ENCODE measurements at regions not wholly inside any gene's neighbourhood (a gene's known extent, or its start where the extent isn't known, plus 50 kb on each side); places are given as distances from the start of the nearest gene placed in this dataset.
"Not testable (repeated sequence)": the region's sequence is repeated elsewhere in the genome, so short reads cannot be mapped to it uniquely, and the experiment has no call there.

GRCh38 chr9:88596376-88596775 is 61.4 kb downstream of the NXNL2 start:
- DNase-seq (ENCODE audit: low read depth in 4 of 4, low spot score in 2 of 4): no peak

- no peak for DNase-seq (ENCODE audit: low read depth in 4 of 4, low spot score in 2 of 4)
These were observed 70.0 kb downstream of the NXNL2 start for GRCh38 chr9:88604836-88605511.

- peak in 2 of 4 donors; percentile 41 to 56 for DNase-seq (ENCODE audit: low read depth in 4 of 4, low spot score in 2 of 4)
These were observed 70.8 kb downstream of the NXNL2 start for GRCh38 chr9:88605512-88606362.

- DNase-seq (ENCODE audit: low read depth in 4 of 4, low spot score in 2 of 4): no peak
These were observed 79.4 kb downstream of the NXNL2 start for GRCh38 chr9:88614359-88614758.

- no peak for DNase-seq (ENCODE audit: low read depth in 4 of 4, low spot score in 2 of 4)
These were observed 88.7 kb downstream of the NXNL2 start for GRCh38 chr9:88623698-88624097.

GRCh38 chr9:88628114-88628513 is 93.1 kb downstream of the NXNL2 start:
- no peak for DNase-seq (ENCODE audit: low read depth in 4 of 4, low spot score in 2 of 4)

GRCh38 chr9:88628811-88629210 is 93.8 kb downstream of the NXNL2 start:
- no peak for DNase-seq (ENCODE audit: low read depth in 4 of 4, low spot score in 2 of 4)

- not testable (repeated sequence) for DNase-seq (ENCODE audit: low read depth in 4 of 4, low spot score in 2 of 4)
These were observed 95.6 kb downstream of the NXNL2 start for GRCh38 chr9:88630574-88630973.

GRCh38 chr9:88635151-88635550 is 100.2 kb downstream of the NXNL2 start:
- DNase-seq (ENCODE audit: low read depth in 4 of 4, low spot score in 2 of 4): no peak

- no peak for DNase-seq (ENCODE audit: low read depth in 4 of 4, low spot score in 2 of 4)
These were observed 106.7 kb downstream of the NXNL2 start for GRCh38 chr9:88641456-88642240.

GRCh38 chr9:88642336-88642735 is 107.4 kb downstream of the NXNL2 start:
- no peak for DNase-seq (ENCODE audit: low read depth in 4 of 4, low spot score in 2 of 4)

GRCh38 chr9:88643931-88644330 is 109.0 kb downstream of the NXNL2 start:
- DNase-seq (ENCODE audit: low read depth in 4 of 4, low spot score in 2 of 4): no peak

- DNase-seq (ENCODE audit: low read depth in 4 of 4, low spot score in 2 of 4): no peak
These were observed 110.3 kb downstream of the NXNL2 start for GRCh38 chr9:88645172-88645878.

- no peak for DNase-seq (ENCODE audit: low read depth in 4 of 4, low spot score in 2 of 4)
These were observed 110.9 kb downstream of the NXNL2 start for GRCh38 chr9:88645879-88646199.

- DNase-seq (ENCODE audit: low read depth in 4 of 4, low spot score in 2 of 4): no peak
These were observed 111.7 kb downstream of the NXNL2 start for GRCh38 chr9:88646539-88647300.

GRCh38 chr9:88651682-88652633 is 117.0 kb downstream of the NXNL2 start:
- no peak for DNase-seq (ENCODE audit: low read depth in 4 of 4, low spot score in 2 of 4)

GRCh38 chr9:88652876-88653275 is 117.9 kb downstream of the NXNL2 start:
- DNase-seq (ENCODE audit: low read depth in 4 of 4, low spot score in 2 of 4): no peak

- DNase-seq (ENCODE audit: low read depth in 4 of 4, low spot score in 2 of 4): no peak
These were observed 118.4 kb downstream of the NXNL2 start for GRCh38 chr9:88653406-88653805.

- no peak for DNase-seq (ENCODE audit: low read depth in 4 of 4, low spot score in 2 of 4)
These were observed 118.9 kb downstream of the NXNL2 start for GRCh38 chr9:88653911-88654310.
